HUES64 (cell line): ENCODE measurements at regions not wholly inside any gene's neighbourhood (a gene's known extent, or its start where the extent isn't known, plus 50 kb on each side); places are given as distances from the start of the nearest gene placed in this dataset.

ENCODE experiments used
- H3K27ac ChIP-seq: 2 replicates; pipeline ENCODE4 v1.7.0; 2013; ENCODE audit warnings: low read depth, low read length, inconsistent platforms
- H3K27me3 ChIP-seq: 2 replicates; pipeline ENCODE4 v1.6.1; 2013; ENCODE audit warnings: mild to moderate bottlenecking, low read length; ENCODE audit not compliant: insufficient read depth
- H3K36me3 ChIP-seq: 2 replicates; pipeline ENCODE4 v1.6.1; 2013; ENCODE audit warnings: mild to moderate bottlenecking, low read length; ENCODE audit not compliant: insufficient read depth
- H3K4me1 ChIP-seq: 2 replicates; pipeline ENCODE4 v1.6.1; 2013; ENCODE audit warnings: mild to moderate bottlenecking, low read length, moderate library complexity; ENCODE audit not compliant: insufficient read depth
- H3K4me3 ChIP-seq: 2 replicates; pipeline ENCODE4 v1.5.1; 2013; ENCODE audit warnings: mild to moderate bottlenecking, low read length, moderate library complexity
- H3K9ac ChIP-seq: 2 replicates; pipeline ENCODE4 v1.6.1; 2013; ENCODE audit warnings: mild to moderate bottlenecking, low read depth, low read length
- H3K9me3 ChIP-seq: 2 replicates; pipeline ENCODE4 v1.6.1; 2013; ENCODE audit warnings: low read depth, low read length; ENCODE audit not compliant: insufficient read depth
- WGBS: fragments of 150-250, 120-280 bp; methylation state at CpG from one replicate; pipeline ENCODE4 v1.1.7; 2013; ENCODE audit warnings: missing lambda C conversion rate; 5-methylcytosine and 5-hydroxymethylcytosine counted together

DNA sequence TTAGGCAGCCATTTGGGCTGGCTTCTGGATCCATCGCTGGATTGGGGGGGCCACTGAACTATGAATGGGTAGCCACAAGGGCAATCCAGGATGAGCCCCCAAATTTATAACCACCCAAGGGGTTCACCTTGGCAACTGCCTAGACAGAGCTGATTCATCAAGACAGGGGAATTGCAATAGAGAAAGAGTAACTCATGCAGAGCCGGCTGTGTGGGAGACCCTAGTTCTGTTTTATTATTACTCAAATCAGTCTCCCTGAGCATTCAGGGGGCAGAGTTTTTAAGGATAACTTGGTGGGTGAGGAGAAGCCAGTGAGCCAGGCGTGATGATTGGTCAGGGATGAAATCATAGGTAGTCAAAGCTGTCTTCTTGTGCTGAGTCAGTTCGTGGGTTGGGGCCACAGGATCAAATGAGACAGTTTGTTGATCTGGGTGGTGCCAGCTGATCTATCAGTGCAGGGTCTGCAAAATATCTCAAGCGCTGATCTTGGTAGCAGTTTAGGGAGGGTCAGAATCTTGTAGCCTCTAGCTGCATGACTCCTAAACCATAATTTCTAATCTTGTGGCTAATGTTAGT, 57.9 kb downstream of the DNAJB9 start:
- H3K4me1 ChIP-seq = peaks cover 6% of the 10 kb centered on the region; the same call in 1 of the 2 replicates
- H3K36me3 ChIP-seq = no peaks in the 10 kb centered on the region
- no peak overlapping the region for H3K9ac ChIP-seq
- H3K27ac ChIP-seq = no peak overlapping the region
- H3K9me3 ChIP-seq = no peaks in the 10 kb centered on the region
- 94% methylated on average over 5 of the region's 5 CpGs for WGBS
- no peaks in the 10 kb centered on the region for H3K27me3 ChIP-seq
- no peak overlapping the region for H3K4me3 ChIP-seq

DNA sequence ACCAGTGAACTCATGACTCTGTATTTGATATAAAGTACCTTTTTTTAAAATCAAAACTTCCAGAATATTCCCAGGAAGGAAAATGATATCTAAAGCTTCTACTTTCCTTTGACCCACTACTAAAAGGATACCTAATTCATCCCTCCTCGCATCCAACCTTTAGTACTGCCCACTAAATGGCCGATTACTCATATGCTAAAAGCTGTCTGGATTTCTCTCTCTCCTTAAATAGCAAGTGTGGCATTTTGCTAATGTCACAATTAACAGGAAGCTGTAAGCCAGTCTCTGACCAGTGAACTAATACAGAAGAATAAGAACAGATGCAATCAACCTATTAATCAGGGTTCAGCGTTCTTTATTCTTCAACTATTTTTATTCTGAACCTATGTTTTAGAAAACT, 59.0 kb downstream of the DNAJB9 start:
- Histone ChIP-seq H3K27me3 (no peaks in the 10 kb centered on the region), H3K27ac (no peak overlapping the region)

DNA sequence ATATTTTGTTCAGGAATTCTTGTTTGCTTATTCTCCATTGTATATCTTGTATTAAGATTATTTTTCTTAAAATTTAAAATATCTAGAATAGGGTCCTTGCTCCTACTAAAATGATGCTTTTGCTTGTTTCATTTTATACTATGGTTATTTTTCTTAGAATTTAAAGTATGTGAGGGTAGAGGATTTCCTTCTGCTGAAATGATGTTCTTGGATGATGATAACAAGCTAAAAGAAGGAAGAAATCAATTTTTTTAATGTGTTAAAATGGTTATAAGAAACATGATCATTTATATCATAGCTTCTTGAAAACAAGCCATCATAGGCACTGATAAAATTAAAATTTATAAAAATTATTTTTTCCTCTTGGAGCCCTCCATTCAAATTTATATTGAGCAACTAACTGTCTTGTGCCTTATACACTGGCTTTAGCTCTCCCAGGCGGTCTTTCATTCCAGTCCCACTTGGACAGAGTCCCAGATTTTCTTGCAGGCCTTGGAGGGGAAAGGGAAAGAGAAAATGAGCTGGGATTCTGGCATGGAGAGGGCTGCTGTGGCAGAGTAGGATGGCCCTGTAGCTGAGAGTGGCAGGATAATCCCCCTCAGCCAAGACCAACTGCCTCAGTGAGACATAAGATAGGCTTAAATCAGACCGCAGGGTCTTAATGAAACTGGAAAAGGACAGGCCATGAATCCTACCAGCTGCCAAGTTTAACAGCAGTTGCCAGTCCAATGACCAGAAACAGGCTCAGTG, 60.2 kb downstream of the DNAJB9 start:
- Histone ChIP-seq H3K9me3 (no peaks in the 10 kb centered on the region), H3K27ac (no peak overlapping the region), H3K36me3 (no peaks in the 10 kb centered on the region), H3K27me3 (no peaks in the 10 kb centered on the region), H3K4me3 (no peak overlapping the region), H3K4me1 (peaks cover 6% of the 10 kb centered on the region; the same call in 1 of the 2 replicates), H3K9ac (no peak overlapping the region)
- WGBS = 98% methylated on average over 2 of the region's 2 CpGs

More for the DNA sequence above, 59.0 kb downstream of the DNAJB9 start:
- no peaks in the 10 kb centered on the region for H3K36me3 ChIP-seq
- no peaks in the 10 kb centered on the region for H3K9me3 ChIP-seq
- H3K9ac ChIP-seq = no peak overlapping the region
- peaks cover 6% of the 10 kb centered on the region; the same call in 1 of the 2 replicates for H3K4me1 ChIP-seq
- H3K4me3 ChIP-seq = no peak overlapping the region
- WGBS = 71% methylated on average over 3 of the region's 3 CpGs

DNA sequence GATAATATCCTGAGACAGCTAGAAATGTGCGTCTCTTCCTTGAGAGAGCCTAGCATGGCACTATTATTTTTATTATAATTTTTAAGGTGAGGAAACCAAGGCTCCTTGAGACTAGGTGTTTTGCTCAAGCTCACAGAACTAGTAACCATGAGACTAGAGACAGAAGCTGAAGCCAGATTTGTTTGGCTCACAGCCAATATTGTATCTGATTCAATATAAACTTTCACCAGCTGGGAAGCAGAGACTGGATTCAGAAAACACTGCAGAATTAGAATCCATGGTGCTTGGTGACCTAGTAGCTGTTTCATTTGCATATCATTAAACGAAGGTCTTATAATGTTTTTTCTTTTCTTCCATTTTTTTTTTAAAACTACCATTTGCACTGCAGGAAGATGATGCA, 64.4 kb downstream of the DNAJB9 start:
- no peaks in the 10 kb centered on the region for H3K27me3 ChIP-seq
- no peaks in the 10 kb centered on the region for H3K4me1 ChIP-seq
- no peak overlapping the region for H3K27ac ChIP-seq
- 90% methylated on average over 2 of the region's 2 CpGs for WGBS
- no peaks in the 10 kb centered on the region for H3K36me3 ChIP-seq
- no peaks in the 10 kb centered on the region for H3K9me3 ChIP-seq
- no peak overlapping the region for H3K4me3 ChIP-seq
- H3K9ac ChIP-seq = no peak overlapping the region

DNA sequence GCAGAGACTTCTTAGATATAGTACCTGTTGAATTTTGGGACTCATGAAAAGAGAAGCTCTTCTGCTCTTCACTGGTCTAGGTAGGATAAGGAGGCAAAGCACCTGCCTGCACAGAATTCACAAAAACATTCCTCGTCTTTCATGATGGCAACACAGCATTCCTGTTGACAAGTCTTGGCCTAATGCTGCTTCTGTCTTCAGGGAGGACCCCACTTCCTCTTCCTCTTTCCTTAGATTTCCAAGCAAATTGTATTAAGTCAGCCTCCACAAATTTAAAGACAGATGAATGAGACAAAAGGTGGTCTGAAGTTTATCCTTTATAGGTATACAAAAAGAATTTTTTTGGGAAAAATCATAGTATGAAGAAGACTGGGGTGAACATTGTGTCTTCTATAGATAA, 64.9 kb downstream of the DNAJB9 start:
- no peaks in the 10 kb centered on the region for H3K27me3 ChIP-seq
- H3K9ac ChIP-seq = no peak overlapping the region
- no peaks in the 10 kb centered on the region for H3K9me3 ChIP-seq
- H3K27ac ChIP-seq = no peak overlapping the region
- 86% methylated on average over 1 of the region's 1 CpG for whole genome bisulfite sequencing
- no peaks in the 10 kb centered on the region for H3K4me1 ChIP-seq
- H3K36me3 ChIP-seq = no peaks in the 10 kb centered on the region
- no peak overlapping the region for H3K4me3 ChIP-seq

DNA sequence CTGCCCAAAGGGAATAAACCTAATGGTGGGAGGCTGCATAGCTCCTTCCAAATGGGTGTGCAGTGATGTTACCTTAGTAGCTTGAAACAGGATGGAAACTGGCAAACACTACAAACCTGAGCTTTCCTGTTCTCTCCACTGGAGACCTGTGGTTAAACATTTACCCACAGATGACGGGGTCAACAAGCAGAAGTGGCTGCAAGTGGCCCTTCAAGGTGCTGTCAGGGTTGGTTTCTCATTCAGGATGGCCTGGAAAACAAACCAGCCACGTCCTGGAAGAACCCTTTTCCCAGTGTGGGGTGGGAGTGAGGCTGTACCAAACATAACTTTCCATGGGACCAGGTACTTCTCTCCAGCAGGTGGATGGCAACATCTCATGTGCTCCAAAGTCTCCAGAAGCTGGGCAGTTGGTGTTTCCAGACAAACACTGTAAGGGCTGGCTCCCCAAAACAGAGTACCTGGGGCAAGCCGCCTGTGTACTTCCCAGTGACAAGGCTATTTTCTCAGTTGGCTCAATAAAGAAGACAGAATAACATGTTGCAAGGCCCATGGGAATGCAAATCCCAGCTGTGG, 67.5 kb downstream of the DNAJB9 start:
- no peaks in the 10 kb centered on the region for H3K4me1 ChIP-seq
- H3K4me3 ChIP-seq = no peak overlapping the region
- no peaks in the 10 kb centered on the region for H3K27me3 ChIP-seq
- no peaks in the 10 kb centered on the region for H3K9me3 ChIP-seq
- 91% methylated on average over 3 of the region's 3 CpGs for WGBS
- no peak overlapping the region for H3K27ac ChIP-seq
- no peaks in the 10 kb centered on the region for H3K36me3 ChIP-seq
- H3K9ac ChIP-seq = no peak overlapping the region

DNA sequence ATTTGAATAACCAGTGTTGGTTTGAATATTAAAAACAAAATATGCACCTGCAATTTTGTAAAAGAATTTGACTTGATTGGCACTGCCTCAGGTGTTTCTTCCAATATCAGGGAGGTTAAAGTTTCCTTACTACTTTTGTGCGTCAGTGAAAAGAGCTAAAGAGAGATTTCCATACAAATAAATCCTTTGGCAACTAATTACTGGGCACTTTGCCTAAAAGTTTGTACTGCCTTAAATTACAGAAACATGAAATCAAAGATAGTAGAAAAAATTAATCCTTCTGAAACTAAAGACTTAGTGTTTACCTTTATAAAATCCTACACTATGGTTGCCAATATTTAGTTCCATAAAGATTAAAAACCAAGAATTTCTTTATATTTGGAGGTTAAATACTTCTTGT, 72.5 kb downstream of the DNAJB9 start:
- Histone ChIP-seq H3K9me3 (no peaks in the 10 kb centered on the region), H3K36me3 (no peaks in the 10 kb centered on the region), H3K27me3 (no peaks in the 10 kb centered on the region), H3K4me3 (no peak overlapping the region), H3K9ac (no peak overlapping the region), H3K27ac (no peak overlapping the region), H3K4me1 (no peaks in the 10 kb centered on the region)
- 100% methylated on average over 1 of the region's 1 CpG for WGBS

DNA sequence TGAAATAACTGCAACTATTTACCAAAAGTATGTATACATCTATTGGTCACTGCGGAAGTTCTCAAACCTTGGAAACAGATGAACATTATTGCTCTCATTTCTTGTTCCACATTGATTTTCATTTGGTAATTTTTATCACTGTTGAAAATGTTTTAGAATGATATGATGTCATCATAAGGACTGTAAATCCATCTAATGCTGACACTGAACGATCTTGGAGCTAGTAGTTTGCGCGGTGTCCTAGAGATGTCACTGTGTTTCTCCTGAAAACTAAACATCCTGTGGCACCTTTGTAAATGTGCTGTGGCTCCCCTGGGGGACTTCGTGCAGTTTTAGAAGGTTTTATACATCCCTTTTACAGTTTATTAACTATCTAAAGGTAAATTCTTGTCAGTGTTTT, 73.5 kb downstream of the DNAJB9 start:
- H3K36me3 ChIP-seq = no peaks in the 10 kb centered on the region
- no peaks in the 10 kb centered on the region for H3K9me3 ChIP-seq
- H3K27me3 ChIP-seq = no peaks in the 10 kb centered on the region
- H3K4me1 ChIP-seq = no peaks in the 10 kb centered on the region
- no peak overlapping the region for H3K27ac ChIP-seq
- no peak overlapping the region for H3K9ac ChIP-seq
- H3K4me3 ChIP-seq = no peak overlapping the region
- 97% methylated on average over 5 of the region's 5 CpGs for WGBS

DNA sequence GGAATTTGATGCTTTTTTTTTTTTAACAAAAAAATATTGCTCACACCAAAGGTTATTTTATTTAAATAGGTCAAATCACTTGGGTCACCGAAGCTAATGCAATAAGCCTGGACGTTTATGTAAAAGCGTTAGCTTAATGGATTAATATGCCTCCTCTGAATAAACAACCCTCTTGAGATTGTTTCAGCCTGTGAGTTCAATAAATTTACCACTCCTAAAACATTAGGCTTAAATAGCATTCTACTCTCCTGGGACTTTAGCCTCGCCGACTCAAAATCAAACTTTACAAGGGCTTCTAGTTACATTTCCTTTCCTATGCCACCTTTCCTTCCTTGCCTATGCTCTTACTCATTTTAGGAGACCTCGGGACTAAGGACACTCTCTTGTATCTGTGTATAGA, 79.3 kb downstream of the DNAJB9 start:
- no peaks in the 10 kb centered on the region for H3K9me3 ChIP-seq
- no peak overlapping the region for H3K4me3 ChIP-seq
- H3K9ac ChIP-seq = no peak overlapping the region
- WGBS = 97% methylated on average over 6 of the region's 6 CpGs
- H3K27me3 ChIP-seq = no peaks in the 10 kb centered on the region
- no peak overlapping the region for H3K27ac ChIP-seq
- no peaks in the 10 kb centered on the region for H3K4me1 ChIP-seq
- H3K36me3 ChIP-seq = no peaks in the 10 kb centered on the region

DNA sequence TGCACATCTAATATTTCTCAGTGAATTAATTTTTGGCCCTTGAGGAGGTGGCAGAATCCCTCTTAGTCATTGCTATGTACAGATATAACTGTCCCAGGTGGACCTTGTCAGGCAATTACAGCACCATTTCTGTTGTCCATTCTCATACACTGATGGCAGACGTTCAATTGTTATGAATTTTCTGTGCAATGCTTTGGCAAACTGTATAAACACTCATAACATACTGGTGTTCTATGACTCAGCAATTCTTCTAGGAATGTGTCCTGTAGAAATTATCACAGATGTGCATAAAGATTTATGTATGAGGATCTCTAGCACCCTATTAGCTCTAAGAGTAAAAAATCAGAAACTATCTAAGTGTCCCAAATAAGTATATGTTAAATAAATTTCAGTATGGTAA, 80.8 kb downstream of the DNAJB9 start:
- no peak overlapping the region for H3K9ac ChIP-seq
- H3K27ac ChIP-seq = no peak overlapping the region
- no peaks in the 10 kb centered on the region for H3K36me3 ChIP-seq
- no peak overlapping the region for H3K4me3 ChIP-seq
- H3K9me3 ChIP-seq = no peaks in the 10 kb centered on the region
- no peaks in the 10 kb centered on the region for H3K27me3 ChIP-seq
- 100% methylated on average over 1 of the region's 1 CpG for WGBS
- no peaks in the 10 kb centered on the region for H3K4me1 ChIP-seq

DNA sequence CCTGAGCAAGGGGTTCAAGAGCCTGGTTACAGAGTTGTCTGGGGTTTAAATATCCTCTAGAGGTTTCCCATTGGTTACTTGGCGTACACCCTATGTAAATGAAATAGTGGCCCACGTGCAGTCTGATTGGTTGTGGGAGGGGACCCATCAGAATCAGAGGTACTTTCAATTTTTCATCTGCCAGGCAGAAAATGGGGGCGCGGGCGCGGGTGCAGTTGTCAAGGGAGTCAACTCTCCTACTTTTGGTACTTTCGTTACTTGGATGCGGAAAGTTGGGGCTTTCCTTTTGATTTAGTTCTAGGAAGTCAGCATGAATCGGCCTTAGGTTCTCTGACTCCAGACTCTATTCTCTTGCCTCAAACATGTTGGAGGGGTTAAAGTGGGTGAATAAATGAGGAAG, 83.2 kb downstream of the DNAJB9 start:
- WGBS = 92% methylated on average over 9 of the region's 9 CpGs
- Histone ChIP-seq H3K27ac (no peak overlapping the region), H3K4me3 (no peak overlapping the region), H3K36me3 (no peaks in the 10 kb centered on the region), H3K9me3 (no peaks in the 10 kb centered on the region), H3K9ac (no peak overlapping the region), H3K4me1 (no peaks in the 10 kb centered on the region), H3K27me3 (no peaks in the 10 kb centered on the region)
